HCT116 (cell line): ENCODE measurements at regions not wholly inside any gene's neighbourhood (a gene's known extent, or its start where the extent isn't known, plus 50 kb on each side); places are given as distances from the start of the nearest gene placed in this dataset.

Experiments used
- ATAC-seq: fragments of 200-7000 bp; cut with Tn5 transposase; 2 replicates; pipeline ENCODE4 v1.9.1; 2020; ENCODE audit warnings: mild to moderate bottlenecking, moderate library complexity
- BruUV-seq: library from RNA; stranded (reverse); fragments of 400-500 nt; replicated peaks from 2 replicates; lab custom pipeline; 2021; lab: Mats Ljungman, UMichigan
- CTCF ChIA-PET: fragments of 300-600 bp; sonication (Branson Sonifier 250); formaldehyde crosslinking; loops from one replicate; lab custom pipeline; 2021; ENCODE audit warnings: antibody characterized with exemption; lab: Charles Lee
- POLR2A ChIA-PET: fragments of 300-600, 350-600 bp; sonication (Branson Sonifier 250); formaldehyde crosslinking; loops from one replicate; lab custom pipeline; 2021; ENCODE audit warnings: antibody characterized with exemption; lab: Charles Lee
- RAD21 ChIA-PET, 2 experiments: fragments of 300-600 bp; sonication (Branson Sonifier 250); formaldehyde crosslinking; loops; one replicate each; lab custom pipeline; 2023; ENCODE audit warnings: low total read pairs in 2 of 2; ENCODE audit not compliant: uncharacterized antibody in 2 of 2, unreplicated experiment in 2 of 2, low non-redundant PET in 1 of 2; lab: Charles Lee
- DNase-seq: peaks from one replicate; pipeline ENCODE4 v3.0.0-alpha.2; 2010; ENCODE audit warnings: low read depth, low spot score
- H2AFZ ChIP-seq: fragments of 200-600 bp; shearing (Covaris generic), sonication (generic); 2 replicates; pipeline ENCODE4 v1.6.1; 2017; ENCODE audit warnings: low read depth, mixed run types, mixed read lengths, antibody characterized with exemption, low read length; ENCODE audit not compliant: poor library complexity, severe bottlenecking
- H3K27ac ChIP-seq: 2 replicates; pipeline ENCODE4 v1.5.1; 2012; ENCODE audit warnings: low read depth, low read length
- H3K27me3 ChIP-seq: fragments of 200-600 bp; sonication (generic); 2 replicates; pipeline ENCODE4 v1.6.1; 2016; ENCODE audit warnings: mixed run types, low read length, mixed read lengths; ENCODE audit not compliant: insufficient read depth
- H3K36me3 ChIP-seq, 2 experiments: fragments of 200-500 bp in 1 of 2; fragments of 200-600 bp in 1 of 2; sonication (Bioruptor generic) in 1 of 2; sonication (generic) in 1 of 2; 2 replicates each; pipeline versions ENCODE4 v1.5.1 to v1.6.1; 2014 to 2016; ENCODE audit warnings: low read length in 2 of 2, inconsistent platforms in 1 of 2, mixed read lengths in 1 of 2, mixed run types in 1 of 2; ENCODE audit not compliant: insufficient read depth in 2 of 2, control insufficient read depth in 1 of 2
- H3K4me1 ChIP-seq, 2 experiments: fragments of 200-600 bp in 1 of 2; sonication (generic) in 1 of 2; 2 replicates each; pipeline versions ENCODE4 v1.5.1 to v1.6.1; 2012 to 2017; ENCODE audit warnings: low read length in 2 of 2, inconsistent platforms in 1 of 2, mild to moderate bottlenecking in 1 of 2, mixed read lengths in 1 of 2, mixed run types in 1 of 2, moderate library complexity in 1 of 2; ENCODE audit not compliant: insufficient read depth in 2 of 2, control insufficient read depth in 1 of 2
- H3K4me2 ChIP-seq: fragments of 200-600 bp; sonication (generic); 2 replicates; pipeline ENCODE4 v1.6.1; 2017; ENCODE audit warnings: mixed run types, low read length, mixed read lengths
- H3K4me3 ChIP-seq, 2 experiments: fragments of 200-600 bp in 1 of 2; sonication (generic) in 1 of 2; replicated peaks in 1 of 2; 2 replicates each; pipeline ENCODE4 v1.5.1; 2011 to 2016; ENCODE audit warnings: low read length in 2 of 2, control low read depth in 1 of 2, low read depth in 1 of 2, mild to moderate bottlenecking in 1 of 2, mixed read lengths in 1 of 2, mixed run types in 1 of 2
- H3K79me2 ChIP-seq: fragments of 200-600 bp; sonication (generic); 2 replicates; pipeline ENCODE4 v1.6.1; 2017; ENCODE audit warnings: mild to moderate bottlenecking, mixed run types, low read length, moderate library complexity, mixed read lengths; ENCODE audit not compliant: insufficient read depth
- H3K9ac ChIP-seq: fragments of 200-600 bp; sonication (generic); 2 replicates; pipeline ENCODE4 v1.6.1; 2016; ENCODE audit warnings: low read length, mixed read lengths
- H3K9me2 ChIP-seq: fragments of 200-600 bp; sonication (generic), shearing (Covaris generic); 2 replicates; pipeline ENCODE4 v1.6.1; 2017; ENCODE audit warnings: mixed run types, mild to moderate bottlenecking, moderate library complexity; ENCODE audit not compliant: insufficient read depth
- H3K9me3 ChIP-seq, 2 experiments: fragments of 200-500 bp in 1 of 2; fragments of 200-600 bp in 1 of 2; sonication (Bioruptor generic) in 1 of 2; sonication (generic) in 1 of 2; 2 replicates each; pipeline ENCODE4 v1.6.1; 2014 to 2017; ENCODE audit warnings: low read length in 2 of 2, mixed read lengths in 2 of 2, inconsistent platforms in 1 of 2, low read depth in 1 of 2, mild to moderate bottlenecking in 1 of 2, mixed run types in 1 of 2, moderate library complexity in 1 of 2; ENCODE audit not compliant: control insufficient read depth in 1 of 2, insufficient read depth in 1 of 2
- H4K20me1 ChIP-seq: fragments of 200-600 bp; sonication (generic), shearing (Covaris generic); 2 replicates; pipeline ENCODE4 v1.6.1; 2017; ENCODE audit warnings: mixed run types, mild to moderate bottlenecking, moderate library complexity; ENCODE audit not compliant: insufficient read depth
- ATF3 ChIP-seq: IDR thresholded peaks from 2 replicates; pipeline ENCODE4 v1.6.1; 2012
- CBX3 ChIP-seq: IDR thresholded peaks from 2 replicates; pipeline ENCODE4 v1.6.1; 2012; ENCODE audit warnings: low read depth
- CEBPB ChIP-seq: IDR thresholded peaks from 2 replicates; pipeline ENCODE4 v1.6.1; 2012; ENCODE audit warnings: low read depth
- ELF1 ChIP-seq: IDR thresholded peaks from 2 replicates; pipeline ENCODE4 v1.6.1; 2012; ENCODE audit warnings: low read depth, borderline replicate concordance
- EZH2 ChIP-seq: fragments of 200-600 bp; sonication (generic); IDR thresholded peaks from 2 replicates; pipeline ENCODE4 v1.6.1; 2017; ENCODE audit warnings: antibody characterized with exemption, mixed run types
- FOSL1 ChIP-seq: IDR thresholded peaks from 2 replicates; pipeline ENCODE4 v1.6.1; 2012; ENCODE audit warnings: low read depth
- JUND ChIP-seq: IDR thresholded peaks from 2 replicates; pipeline ENCODE4 v1.6.1; 2012
- MAX ChIP-seq: IDR thresholded peaks from 2 replicates; pipeline ENCODE4 v1.6.1; 2012
- POLR2AphosphoS5 ChIP-seq: IDR thresholded peaks from 2 replicates; pipeline ENCODE4 v1.6.1; 2011; ENCODE audit warnings: mild to moderate bottlenecking, low read depth, low read length, moderate library complexity
- RAD21 ChIP-seq: IDR thresholded peaks from 2 replicates; pipeline ENCODE4 v1.6.1; 2012; ENCODE audit warnings: low read depth, mild to moderate bottlenecking
- REST ChIP-seq: IDR thresholded peaks from 2 replicates; pipeline ENCODE4 v1.6.1; 2012; ENCODE audit warnings: low read depth
- SP1 ChIP-seq: IDR thresholded peaks from 2 replicates; pipeline ENCODE4 v1.6.1; 2012; ENCODE audit warnings: low read depth
- SRF ChIP-seq: IDR thresholded peaks from 2 replicates; pipeline ENCODE4 v1.6.1; 2012; ENCODE audit warnings: low read depth
- TCF7L2 ChIP-seq: IDR thresholded peaks from 2 replicates; pipeline ENCODE4 v1.7.0; 2011; ENCODE audit warnings: borderline replicate concordance, inconsistent platforms; ENCODE audit not compliant: insufficient read depth, insufficient read length; ENCODE audit errors: extremely low read depth
- YY1 ChIP-seq: IDR thresholded peaks from 2 replicates; pipeline ENCODE4 v1.6.1; 2011; ENCODE audit warnings: low read length, low read depth, moderate library complexity, mild to moderate bottlenecking; ENCODE audit not compliant: insufficient replicate concordance; ENCODE audit errors: extremely low read depth
- ZBTB33 ChIP-seq: IDR thresholded peaks from 2 replicates; pipeline ENCODE4 v1.6.1; 2011; ENCODE audit warnings: mild to moderate bottlenecking, low read length, moderate library complexity; ENCODE audit not compliant: insufficient replicate concordance; ENCODE audit errors: extremely low read depth
- ZFX ChIP-seq: fragments of 450-650 bp; IDR thresholded peaks from 2 replicates; pipeline ENCODE4 v1.6.1; 2017
- ZNF274 ChIP-seq: fragments of 200-500 bp; sonication (Bioruptor generic); IDR thresholded peaks from 2 replicates; pipeline ENCODE4 v1.6.1; 2014; ENCODE audit warnings: mild to moderate bottlenecking, low read depth, low read length, inconsistent platforms
- intact Hi-C: fragments of 100-400 bp; cut with micrococcal nuclease; formaldehyde crosslinking; loops from 2 replicates; pipeline ENCODE4 v1.10.0; 2022

- H3K36me3 ChIP-seq, result no peaks in the 10 kb centered on the region
- BruUV-seq, result no TSS peak
- H3K27ac ChIP-seq, result no peak overlapping the region
- H3K9me3 ChIP-seq, result no peaks in the 10 kb centered on the region
- ChIA-PET RAD21 (no interaction called here), POLR2A (no interaction called here), CTCF (no interaction called here)
- no peaks in the 10 kb centered on the region for H4K20me1 ChIP-seq
- ATAC-seq (no peak), DNase-seq (no peak)
- no peaks in the 10 kb centered on the region for H3K9me2 ChIP-seq
- H3K4me1 ChIP-seq, result peaks cover 7 to 15% of the 10 kb centered on the region in 2 experiments; a peak in 3 of 4 replicates
- H3K9ac ChIP-seq, result no peak overlapping the region
- H3K4me2 ChIP-seq, result no peak overlapping the region
- no peaks in the 10 kb centered on the region for H3K27me3 ChIP-seq
- TF ChIP-seq RAD21 (no peak), JUND (no peak), SRF (no peak), ZFX (no peak), CBX3 (no peak), POLR2AphosphoS5 (no peak), ZNF274 (no peak), REST (no peak), SP1 (no peak), MAX (no peak), ZBTB33 (no peak), FOSL1 (no peak), CEBPB (no peak), ELF1 (no peak), YY1 (no peak), ATF3 (no peak), TCF7L2 (no peak), EZH2 (no peak)
- H2AFZ ChIP-seq, result no peak overlapping the region
- intact Hi-C loops, result no loop called here
- no peaks in the 10 kb centered on the region for H3K79me2 ChIP-seq
- no peak overlapping the region for H3K4me3 ChIP-seq
Observed at GRCh38 chr1:212166244-212166643, 119.0 kb upstream of the PPP2R5A start.
